Heart right ventricle (tissue), 16 donors: ENCODE measurements at regions not wholly inside any gene's neighbourhood (a gene's known extent, or its start where the extent isn't known, plus 50 kb on each side); places are given as distances from the start of the nearest gene placed in this dataset.

Experiments used
- ATAC-seq, 8 donors: fragments of 200-7000 bp; cut with Tn5 transposase; one replicate each; pipeline ENCODE4 v1.9.1; 2020; ENCODE audit warnings: mild to moderate bottlenecking in 8 of 8, moderate library complexity in 8 of 8, moderate number of reproducible peaks in 1 of 8
- DNase-seq, 2 donors: peaks; one replicate each; pipeline ENCODE4 v3.0.0-alpha.2; 2020
- H3K27ac ChIP-seq, 10 donors: fragments of 200-600 bp; sonication (generic) in 2 of 10; one replicate each; pipeline versions ENCODE4 v1.5.0 to v1.8.0; 2020 to 2022; ENCODE audit warnings: mild to moderate bottlenecking in 3 of 10
- H3K27me3 ChIP-seq, 7 donors: fragments of 200-600 bp; one replicate each; pipeline ENCODE4 v1.8.0; 2021 to 2022; ENCODE audit warnings: mild to moderate bottlenecking in 2 of 7
- H3K36me3 ChIP-seq, 9 donors: fragments of 200-600 bp; sonication (generic) in 1 of 9; one replicate each; pipeline versions ENCODE4 v1.5.0 to v1.8.0; 2020 to 2022; ENCODE audit warnings: mild to moderate bottlenecking in 2 of 9
- H3K4me1 ChIP-seq, 9 donors: fragments of 200-600 bp; sonication (generic) in 1 of 9; one replicate each; pipeline versions ENCODE4 v1.5.0 to v1.8.0; 2020 to 2022; ENCODE audit warnings: mild to moderate bottlenecking in 4 of 9
- H3K4me3 ChIP-seq, 10 donors: fragments of 200-600 bp; sonication (generic) in 2 of 10; one replicate each; pipeline versions ENCODE4 v1.5.0 to v1.8.0; 2020 to 2022; ENCODE audit warnings: mild to moderate bottlenecking in 7 of 10, moderate library complexity in 2 of 10
- H3K9me3 ChIP-seq, 11 donors: fragments of 200-600 bp in 10 of 11; sonication (generic) in 2 of 11; one replicate each; pipeline versions ENCODE4 v1.5.0 to v1.8.0; 2013 to 2022; ENCODE audit warnings: mild to moderate bottlenecking in 2 of 11, control low read depth in 1 of 11, moderate library complexity in 1 of 11
- WGBS, 2 donors: extraction: QIAGEN DNeasy Blood & Tissue Kit; methylation state at CpG; one replicate each; pipeline ENCODE4 v1.1.7; 2013; ENCODE audit warnings: inconsistent platforms in 1 of 2; 5-methylcytosine and 5-hydroxymethylcytosine counted together
- intact Hi-C, 10 donors: fragments of 100-400 bp; cut with DNase I; formaldehyde crosslinking; loops; one replicate each; pipeline versions ENCODE4 v1.11.1 to v1.14.2; 2022
- TF ChIP-seq, protein P1 (sequence below), 9 donors: fragments of 200-600 bp; sonication (generic) in 2 of 9; IDR thresholded peaks; one replicate each; pipeline versions ENCODE4 v1.5.0 to v1.8.0; 2021 to 2022; ENCODE audit warnings: antibody characterized with exemption in 9 of 9, mild to moderate bottlenecking in 5 of 9, moderate library complexity in 1 of 9
- donor health status: Arrhythmogenic right ventricular cardiomyopathy.
- donor health status: ischemic (EF 13 %, LVEDD 7.1; RV severe dilation, severe dysfunction).
- donor health status: healthy with polysubstance abuse.
- donor health status: DM: no; HTN: yes; CAD: no.
- donor health status: DM: no; HTN: no; CAD: no.
- donor health status: ischemic (EF 25% LVEDD 6.9; RV normal size, moderate dysfunction).
- donor health status: ischemic (EF 25% LVEDD 5.7; RV mildly dilated, moderate dysfunction).
- donor health status: healthy.
- donor health status: DM: yes; HTN: yes; CAD: no.
- donor health status: Ischemic cardiomyopathy.
- donor health status: ischemic (EF 35%, LVEDD 5.7; RV mildly dilated, moderate dysfunction).
- donor health status: nonischemic (EF 11% LVEDD 7.7; RV severe dilation, severe dysfunction).
- donor health status: DM: yes; HTN: yes; CAD: no.
- donor health status: PGD.
- donor health status: ischemic (EF 29% LVEDD 5.4; RV normal size, mild dysfunction).
- donor health status: nonischemic (EF 23%, LVEDD 6.1; RV moderate dilation, normal function).

DNA sequence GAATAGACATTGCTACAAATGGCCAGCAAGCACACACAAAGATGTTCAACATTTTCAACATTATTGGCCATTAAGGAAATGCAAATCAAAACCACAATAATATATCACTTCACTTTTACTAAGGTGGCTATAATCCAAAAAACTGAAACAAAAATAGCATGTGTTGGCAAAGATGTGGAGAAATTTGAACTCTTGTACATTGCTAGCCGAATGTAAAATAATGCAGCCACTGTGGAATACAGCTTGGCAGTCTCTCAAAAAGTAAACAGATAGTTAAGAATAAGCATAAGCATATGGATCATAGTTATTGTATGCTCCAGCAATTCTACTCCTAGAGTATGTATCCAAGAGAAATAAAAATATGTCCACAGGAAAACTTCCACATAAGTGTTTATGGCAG lies 192.5 kb downstream of the EN1 start:
- no peaks in the 10 kb centered on the region for H3K36me3 ChIP-seq
- DNase-seq (no peak), ATAC-seq (no peak)
- 46 to 63% methylated on average over 1 of the region's 1 CpG for WGBS, 2 donors
- H3K27ac ChIP-seq = no peak overlapping the region
- peaks cover 0 to 31% (median 8%) of the 10 kb centered on the region in 11 donors for H3K9me3 ChIP-seq
- H3K4me3 ChIP-seq = no peak overlapping the region
- TF ChIP-seq, protein P1, sequence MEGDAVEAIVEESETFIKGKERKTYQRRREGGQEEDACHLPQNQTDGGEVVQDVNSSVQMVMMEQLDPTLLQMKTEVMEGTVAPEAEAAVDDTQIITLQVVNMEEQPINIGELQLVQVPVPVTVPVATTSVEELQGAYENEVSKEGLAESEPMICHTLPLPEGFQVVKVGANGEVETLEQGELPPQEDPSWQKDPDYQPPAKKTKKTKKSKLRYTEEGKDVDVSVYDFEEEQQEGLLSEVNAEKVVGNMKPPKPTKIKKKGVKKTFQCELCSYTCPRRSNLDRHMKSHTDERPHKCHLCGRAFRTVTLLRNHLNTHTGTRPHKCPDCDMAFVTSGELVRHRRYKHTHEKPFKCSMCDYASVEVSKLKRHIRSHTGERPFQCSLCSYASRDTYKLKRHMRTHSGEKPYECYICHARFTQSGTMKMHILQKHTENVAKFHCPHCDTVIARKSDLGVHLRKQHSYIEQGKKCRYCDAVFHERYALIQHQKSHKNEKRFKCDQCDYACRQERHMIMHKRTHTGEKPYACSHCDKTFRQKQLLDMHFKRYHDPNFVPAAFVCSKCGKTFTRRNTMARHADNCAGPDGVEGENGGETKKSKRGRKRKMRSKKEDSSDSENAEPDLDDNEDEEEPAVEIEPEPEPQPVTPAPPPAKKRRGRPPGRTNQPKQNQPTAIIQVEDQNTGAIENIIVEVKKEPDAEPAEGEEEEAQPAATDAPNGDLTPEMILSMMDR (IDR thresholded peaks at IDR 0.05) = no peak
- H3K4me1 ChIP-seq = no peaks in the 10 kb centered on the region
- no peaks in the 10 kb centered on the region for H3K27me3 ChIP-seq
- intact Hi-C loops = no loop called here

- DNase-seq (no peak), ATAC-seq (no peak)
- no peak overlapping the region for H3K4me3 ChIP-seq
- intact Hi-C loops = no loop called here
- H3K36me3 ChIP-seq = no peaks in the 10 kb centered on the region
- no peaks in the 10 kb centered on the region for H3K4me1 ChIP-seq
- TF ChIP-seq, protein P1 (IDR thresholded peaks at IDR 0.05) = no peak
- H3K9me3 ChIP-seq = peaks cover 0 to 22% (median 8%) of the 10 kb centered on the region in 11 donors
- no peak overlapping the region for H3K27ac ChIP-seq
- H3K27me3 ChIP-seq = peaks cover 0 to 8% (median 0%) of the 10 kb centered on the region in 7 donors
Measured at GRCh38 chr2:118650327-118650726, 197.1 kb downstream of the EN1 start.

- no peak overlapping the region for H3K27ac ChIP-seq
- ATAC-seq = no peak
- intact Hi-C loops = no loop called here
- H3K4me3 ChIP-seq = no peak overlapping the region
- TF ChIP-seq, protein P1 (IDR thresholded peaks at IDR 0.05) = no peak
- 72 to 77% methylated on average over 7 of the region's 7 CpGs for WGBS, 2 donors
- no peaks in the 10 kb centered on the region for H3K36me3 ChIP-seq
- peaks cover 0 to 10% (median under 1%) of the 10 kb centered on the region in 11 donors for H3K9me3 ChIP-seq
- H3K4me1 ChIP-seq = no peaks in the 10 kb centered on the region
- H3K27me3 ChIP-seq = peaks cover 0 to 8% (median 0%) of the 10 kb centered on the region in 7 donors
- no peak for DNase-seq
Measured at GRCh38 chr2:118645876-118646275, 201.6 kb downstream of the EN1 start.

GRCh38 chr2:118644190-118644589 lies 203.3 kb downstream of the EN1 start:
- H3K36me3 ChIP-seq = no peaks in the 10 kb centered on the region
- 29 to 33% methylated on average over 4 of the region's 4 CpGs for WGBS, 2 donors
- H3K4me3 ChIP-seq = no peak overlapping the region
- no peaks in the 10 kb centered on the region for H3K4me1 ChIP-seq
- H3K27me3 ChIP-seq = peaks cover 0 to 8% (median 0%) of the 10 kb centered on the region in 7 donors
- TF ChIP-seq, protein P1 (IDR thresholded peaks at IDR 0.05) = no peak
- ATAC-seq (no peak), DNase-seq (no peak)
- intact Hi-C loops = no loop called here
- H3K27ac ChIP-seq = no peak overlapping the region
- H3K9me3 ChIP-seq = no peaks in the 10 kb centered on the region
